HepG2 (cell line): ENCODE measurements at regions not wholly inside any gene's neighbourhood (a gene's known extent, or its start where the extent isn't known, plus 50 kb on each side); places are given as distances from the start of the nearest gene placed in this dataset.

Experiments used
- CTCF ChIP-seq: sonication (generic); formaldehyde crosslinking; IDR thresholded peaks from 2 replicates; pipeline ENCODE4 v1.5.0; 2020; ENCODE audit warnings: mild to moderate bottlenecking, missing genetic modification reagents, moderate library complexity
- ETS1 ChIP-seq: sonication (generic); formaldehyde crosslinking; IDR thresholded peaks from 2 replicates; pipeline ENCODE4 v1.4.0; 2020; ENCODE audit warnings: missing genetic modification reagents
- RBAK ChIP-seq: sonication (generic); formaldehyde crosslinking; IDR thresholded peaks from 2 replicates; pipeline ENCODE4 v1.5.1; 2020; ENCODE audit warnings: mild to moderate bottlenecking, missing genetic modification reagents
- YY1 ChIP-seq: IDR thresholded peaks from 2 replicates; pipeline ENCODE4 v1.6.1; 2011; ENCODE audit warnings: low read length, low read depth, moderate library complexity, mild to moderate bottlenecking; ENCODE audit not compliant: insufficient read depth, insufficient replicate concordance

- TF ChIP-seq ETS1 (CRISPR knock-in tag) = no peak
- no peak for TF ChIP-seq YY1
- no peak for TF ChIP-seq CTCF (CRISPR knock-in tag)
- no peak for TF ChIP-seq RBAK (CRISPR knock-in tag)
These were observed 1038.0 kb upstream of the ATXN8OS start for GRCh38 chr13:69069554-69070133.
